HG03135 (cell line): ENCODE measurements at regions not wholly inside any gene's neighbourhood (a gene's known extent, or its start where the extent isn't known, plus 50 kb on each side); places are given as distances from the start of the nearest gene placed in this dataset.

Source experiments
- ATAC-seq: cut with Tn5 transposase; IDR thresholded peaks from one replicate; pipeline ENCODE4 v1.9.1; 2021; ENCODE audit warnings: mild to moderate bottlenecking, moderate library complexity; ENCODE audit not compliant: unreplicated experiment

GRCh38 chr6:71114986-71115385, 158.1 kb upstream of the B3GAT2 start:
- ATAC-seq, result no peak

GRCh38 chr6:71119560-71119959, 162.7 kb upstream of the B3GAT2 start:
- ATAC-seq, result no peak

- ATAC-seq, result no peak
Observed at GRCh38 chr6:71123051-71123450, 165.6 kb upstream of the OGFRL1 start.

GRCh38 chr6:71124340-71124739, 164.3 kb upstream of the OGFRL1 start:
- no peak for ATAC-seq

GRCh38 chr6:71125216-71125615, 163.4 kb upstream of the OGFRL1 start:
- ATAC-seq, result no peak

GRCh38 chr6:71126506-71126905, 162.1 kb upstream of the OGFRL1 start:
- no peak for ATAC-seq

GRCh38 chr6:71127374-71127773, 161.2 kb upstream of the OGFRL1 start:
- no peak for ATAC-seq

GRCh38 chr6:71130277-71130676, 158.3 kb upstream of the OGFRL1 start:
- no peak for ATAC-seq

GRCh38 chr6:71134929-71135642, 153.5 kb upstream of the OGFRL1 start:
- ATAC-seq, result no peak

- ATAC-seq, result no peak
Observed at GRCh38 chr6:71137973-71138372, 150.6 kb upstream of the OGFRL1 start.

- ATAC-seq, result no peak
Observed at GRCh38 chr6:71138376-71138775, 150.2 kb upstream of the OGFRL1 start.

- no peak for ATAC-seq
Observed at GRCh38 chr6:71139249-71139648, 149.4 kb upstream of the OGFRL1 start.

- no peak for ATAC-seq
Observed at GRCh38 chr6:71153755-71154325, 134.8 kb upstream of the OGFRL1 start.

GRCh38 chr6:71157345-71157744, 131.3 kb upstream of the OGFRL1 start:
- no peak for ATAC-seq

- no peak for ATAC-seq
Observed at GRCh38 chr6:71164890-71165289, 123.7 kb upstream of the OGFRL1 start.

GRCh38 chr6:71168233-71168765, 120.3 kb upstream of the OGFRL1 start:
- ATAC-seq, result no peak

- no peak for ATAC-seq
Observed at GRCh38 chr6:71171497-71172070, 117.0 kb upstream of the OGFRL1 start.

- ATAC-seq, result no peak
Observed at GRCh38 chr6:71179249-71179885, 109.2 kb upstream of the OGFRL1 start.

GRCh38 chr6:71181565-71181964, 107.0 kb upstream of the OGFRL1 start:
- ATAC-seq, result no peak

GRCh38 chr6:71187141-71187540, 101.5 kb upstream of the OGFRL1 start:
- ATAC-seq, result no peak

GRCh38 chr6:71190809-71191208, 97.8 kb upstream of the OGFRL1 start:
- ATAC-seq, result no peak

GRCh38 chr6:71194724-71195123, 93.9 kb upstream of the OGFRL1 start:
- ATAC-seq, result no peak
